PC-9 (cell line): ENCODE measurements at regions not wholly inside any gene's neighbourhood (a gene's known extent, or its start where the extent isn't known, plus 50 kb on each side); places are given as distances from the start of the nearest gene placed in this dataset.

ENCODE experiments used
- EZH2 ChIP-seq: fragments of 200-600 bp; sonication (generic); IDR thresholded peaks from 2 replicates; pipeline ENCODE4 v1.8.0; 2017; ENCODE audit warnings: antibody characterized with exemption, low read depth
- TF ChIP-seq, protein P1 (sequence below): fragments of 200-600 bp; sonication (generic); conservative IDR thresholded peaks from 2 replicates; pipeline ENCODE4 v1.6.1; 2017; ENCODE audit warnings: mixed run types, antibody characterized with exemption, mild to moderate bottlenecking, moderate library complexity

DNA sequence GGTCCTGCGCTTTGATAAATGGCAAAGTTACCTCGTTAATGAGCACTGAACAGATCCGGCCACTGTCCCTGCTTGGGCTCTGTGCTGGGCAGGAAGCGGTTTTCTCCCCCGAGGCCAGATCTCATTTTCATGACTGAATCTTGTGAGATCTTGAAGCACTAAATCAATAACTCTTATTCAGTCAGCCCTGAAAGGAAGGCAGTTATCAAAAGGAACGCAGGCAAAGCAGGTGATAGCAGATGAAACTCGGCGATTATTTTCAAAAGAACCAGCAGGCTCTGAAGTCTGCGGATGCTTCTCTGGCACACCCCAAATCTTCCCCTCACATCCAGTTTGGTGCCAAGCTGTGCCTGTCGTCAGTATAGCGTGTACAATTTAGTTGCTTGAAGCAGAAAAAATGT is 228.7 kb downstream of the BAMBI start:
- TF ChIP-seq, protein P1, sequence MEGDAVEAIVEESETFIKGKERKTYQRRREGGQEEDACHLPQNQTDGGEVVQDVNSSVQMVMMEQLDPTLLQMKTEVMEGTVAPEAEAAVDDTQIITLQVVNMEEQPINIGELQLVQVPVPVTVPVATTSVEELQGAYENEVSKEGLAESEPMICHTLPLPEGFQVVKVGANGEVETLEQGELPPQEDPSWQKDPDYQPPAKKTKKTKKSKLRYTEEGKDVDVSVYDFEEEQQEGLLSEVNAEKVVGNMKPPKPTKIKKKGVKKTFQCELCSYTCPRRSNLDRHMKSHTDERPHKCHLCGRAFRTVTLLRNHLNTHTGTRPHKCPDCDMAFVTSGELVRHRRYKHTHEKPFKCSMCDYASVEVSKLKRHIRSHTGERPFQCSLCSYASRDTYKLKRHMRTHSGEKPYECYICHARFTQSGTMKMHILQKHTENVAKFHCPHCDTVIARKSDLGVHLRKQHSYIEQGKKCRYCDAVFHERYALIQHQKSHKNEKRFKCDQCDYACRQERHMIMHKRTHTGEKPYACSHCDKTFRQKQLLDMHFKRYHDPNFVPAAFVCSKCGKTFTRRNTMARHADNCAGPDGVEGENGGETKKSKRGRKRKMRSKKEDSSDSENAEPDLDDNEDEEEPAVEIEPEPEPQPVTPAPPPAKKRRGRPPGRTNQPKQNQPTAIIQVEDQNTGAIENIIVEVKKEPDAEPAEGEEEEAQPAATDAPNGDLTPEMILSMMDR: no peak
- TF ChIP-seq EZH2: no peak
